BJ (cell line): ENCODE measurements at regions not wholly inside any gene's neighbourhood (a gene's known extent, or its start where the extent isn't known, plus 50 kb on each side); places are given as distances from the start of the nearest gene placed in this dataset.

Experiments
- CTCF ChIA-PET: fragments of 350-600 bp; formaldehyde crosslinking; extraction: SDS; loops from one replicate; lab custom pipeline; 2021; ENCODE audit warnings: antibody characterized with exemption, inconsistent platforms; lab: Yijun Ruan, JAX
- POLR2A ChIA-PET: fragments of 300-600 bp; sonication (Branson Sonifier 250); formaldehyde crosslinking; extraction: SDS; loops from one replicate; lab custom pipeline; 2021; ENCODE audit warnings: antibody characterized with exemption; lab: Charles Lee
- DNase-seq: peaks from one replicate; pipeline ENCODE4 v3.0.0-alpha.2; 2011; ENCODE audit warnings: low read depth
- H3K27me3 ChIP-seq: 2 replicates; pipeline ENCODE4 v1.6.0; 2011; ENCODE audit warnings: low read length; ENCODE audit not compliant: control insufficient read depth, insufficient read depth
- H3K36me3 ChIP-seq: 2 replicates; pipeline ENCODE4 v1.5.1; 2011; ENCODE audit warnings: low read length; ENCODE audit not compliant: control insufficient read depth, insufficient read depth
- H3K4me3 ChIP-seq: 2 replicates; pipeline ENCODE4 v1.5.1; 2011; ENCODE audit warnings: low read depth, mild to moderate bottlenecking, control low read depth, low read length
- CTCF ChIP-seq: IDR thresholded peaks from 2 replicates; pipeline ENCODE4 v1.5.1; 2011; ENCODE audit warnings: low read depth, mild to moderate bottlenecking, control low read depth, inconsistent platforms, low read length, moderate library complexity; ENCODE audit not compliant: insufficient read depth

DNA sequence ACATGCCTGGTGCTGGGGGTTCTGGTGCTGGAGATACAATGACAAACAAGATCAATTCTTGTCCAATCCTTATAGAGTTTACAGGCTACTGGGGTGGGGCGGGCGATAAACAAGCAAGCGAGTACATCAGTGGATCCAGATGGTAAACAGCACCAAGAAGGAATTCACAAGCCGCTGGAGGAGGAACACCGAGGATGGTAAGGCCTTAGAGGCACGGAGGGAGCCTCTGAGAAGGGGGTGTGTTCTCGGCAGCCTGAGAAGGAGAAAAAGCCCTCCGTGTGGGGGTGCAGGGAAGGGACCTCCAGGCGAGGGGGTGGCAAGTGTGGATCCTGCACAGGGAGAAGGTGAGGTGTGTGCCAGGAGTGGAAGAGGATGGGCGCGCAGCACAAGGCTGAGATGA is 276.5 kb upstream of the FOXQ1 start:
- TF ChIP-seq CTCF: no peak
- Histone ChIP-seq H3K4me3 (no peak overlapping the region), H3K36me3 (no peaks in the 10 kb centered on the region), H3K27me3 (peaks cover 5% of the 10 kb centered on the region)
- CTCF ChIA-PET: no interaction called here
- no peak for DNase-seq
- POLR2A ChIA-PET: no interaction called here

- CTCF ChIA-PET: interaction anchor here (0.9 to 1.1 kb wide), 2 partner anchors 70 to 80 kb away, joined by 3 to 4 read pairs; no protein-coding TSS in a partner anchor
- no peaks in the 10 kb centered on the region for H3K36me3 ChIP-seq
- POLR2A ChIA-PET: no interaction called here
- no peak overlapping the region for H3K4me3 ChIP-seq
- no peak for DNase-seq
- no peaks in the 10 kb centered on the region for H3K27me3 ChIP-seq
- no peak for TF ChIP-seq CTCF
These were observed 280.2 kb upstream of the FOXQ1 start for GRCh38 chr6:1031720-1032119.

GRCh38 chr6:1029141-1029540 is 282.8 kb upstream of the FOXQ1 start:
- POLR2A ChIA-PET: no interaction called here
- Histone ChIP-seq H3K36me3 (no peaks in the 10 kb centered on the region), H3K4me3 (no peak overlapping the region), H3K27me3 (no peaks in the 10 kb centered on the region)
- no peak for TF ChIP-seq CTCF
- CTCF ChIA-PET: no interaction called here
- peak; percentile 63 for DNase-seq

DNA sequence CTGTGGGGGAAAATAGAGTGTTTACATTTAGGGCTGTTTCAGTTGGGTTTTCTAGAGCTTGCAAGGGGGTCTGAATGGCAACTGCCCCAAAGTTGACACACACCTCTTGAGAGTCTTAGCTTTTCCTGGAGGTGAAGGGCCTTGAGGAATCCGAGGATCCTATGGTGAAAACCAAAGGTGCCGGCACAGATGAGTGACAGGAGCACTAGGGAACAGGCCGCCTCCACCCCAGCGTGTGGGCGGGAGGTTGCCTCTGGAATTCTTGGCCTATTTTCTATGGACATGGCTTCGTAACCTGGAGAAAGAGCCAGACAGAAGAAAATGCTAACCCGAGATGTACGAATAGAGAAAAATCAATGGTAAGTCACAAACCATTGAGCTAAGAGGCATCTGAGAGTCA is 283.2 kb upstream of the FOXQ1 start:
- no peak for DNase-seq
- Histone ChIP-seq H3K4me3 (no peak overlapping the region), H3K27me3 (no peaks in the 10 kb centered on the region), H3K36me3 (no peaks in the 10 kb centered on the region)
- TF ChIP-seq CTCF: no peak
- POLR2A ChIA-PET: no interaction called here
- CTCF ChIA-PET: interaction anchor here (0.6 kb wide), 1 partner anchor 235 kb away, joined by 3 read pairs; no protein-coding TSS in a partner anchor

- TF ChIP-seq CTCF: no peak
- no peak overlapping the region for H3K4me3 ChIP-seq
- DNase-seq: no peak
- POLR2A ChIA-PET: no interaction called here
- CTCF ChIA-PET: interaction anchor here (0.6 kb wide), 1 partner anchor 235 kb away, joined by 3 read pairs; no protein-coding TSS in a partner anchor
- H3K27me3 ChIP-seq: no peaks in the 10 kb centered on the region
- H3K36me3 ChIP-seq: no peaks in the 10 kb centered on the region
These were observed 283.9 kb upstream of the FOXQ1 start for GRCh38 chr6:1027795-1028569.
